Loucy (cell line): ENCODE measurements at regions not wholly inside any gene's neighbourhood (a gene's known extent, or its start where the extent isn't known, plus 50 kb on each side); places are given as distances from the start of the nearest gene placed in this dataset.

Experiments used
- H2AFZ ChIP-seq: fragments of 200-600 bp; sonication (generic); 2 replicates; pipeline ENCODE4 v1.6.0; 2016; ENCODE audit warnings: antibody characterized with exemption, mild to moderate bottlenecking, low read length, moderate library complexity
- H3F3A ChIP-seq: fragments of 200-600 bp; 2 replicates; pipeline ENCODE4 v1.6.0; 2016; ENCODE audit warnings: antibody characterized with exemption, low read depth, mild to moderate bottlenecking
- H3K27me3 ChIP-seq: fragments of 200-600 bp; sonication (generic); 2 replicates; pipeline ENCODE4 v1.6.1; 2014; ENCODE audit warnings: low read length, mild to moderate bottlenecking; ENCODE audit not compliant: insufficient read depth, poor library complexity, severe bottlenecking
- H3K36me3 ChIP-seq: fragments of 200-600 bp; sonication (generic); 2 replicates; pipeline ENCODE4 v1.6.1; 2016; ENCODE audit warnings: low read length; ENCODE audit not compliant: insufficient read depth
- H3K4me1 ChIP-seq: fragments of 200-600 bp; sonication (generic); 2 replicates; pipeline ENCODE4 v1.5.1; 2014; ENCODE audit warnings: low read length, mild to moderate bottlenecking; ENCODE audit not compliant: insufficient read depth, poor library complexity, severe bottlenecking
- H3K4me2 ChIP-seq: fragments of 200-600 bp; sonication (generic); 2 replicates; pipeline ENCODE4 v1.6.0; 2014; ENCODE audit warnings: antibody characterized with exemption, low read length, low read depth, mild to moderate bottlenecking; ENCODE audit not compliant: poor library complexity, severe bottlenecking
- H3K4me3 ChIP-seq: fragments of 200-600 bp; sonication (generic); 2 replicates; pipeline ENCODE4 v1.5.1; 2014; ENCODE audit warnings: low read length, mild to moderate bottlenecking, mixed read lengths; ENCODE audit not compliant: poor library complexity, severe bottlenecking
- H3K79me2 ChIP-seq: fragments of 200-600 bp; sonication (generic); 2 replicates; pipeline ENCODE4 v1.6.1; 2014; ENCODE audit warnings: low read length; ENCODE audit not compliant: insufficient read depth
- H3K9ac ChIP-seq: fragments of 200-600 bp; sonication (generic); 2 replicates; pipeline ENCODE4 v1.6.0; 2014; ENCODE audit warnings: mild to moderate bottlenecking, low read depth, low read length, moderate library complexity; ENCODE audit not compliant: poor library complexity, severe bottlenecking
- H3K9me2 ChIP-seq: fragments of 200-600 bp; sonication (generic); replicated peaks from 2 replicates; pipeline ENCODE4 v1.6.1; 2016; ENCODE audit warnings: low read depth, low read length, mixed read lengths
- H3K9me3 ChIP-seq: fragments of 200-600 bp; sonication (generic); 2 replicates; pipeline ENCODE4 v1.6.1; 2014; ENCODE audit warnings: mild to moderate bottlenecking, antibody characterized with exemption, low read length, low read depth; ENCODE audit not compliant: insufficient read depth
- H4K20me1 ChIP-seq: fragments of 200-600 bp; sonication (generic); 2 replicates; pipeline ENCODE4 v1.6.0; 2014; ENCODE audit warnings: antibody characterized with exemption, low read length, mild to moderate bottlenecking; ENCODE audit not compliant: insufficient read depth, poor library complexity, severe bottlenecking
- CTCF ChIP-seq: fragments of 200-600 bp; sonication (generic); conservative IDR thresholded peaks from 2 replicates; pipeline ENCODE4 v1.5.1; 2014; ENCODE audit warnings: mild to moderate bottlenecking, antibody characterized with exemption, low read length
- EZH2phosphoT487 ChIP-seq: fragments of 200-600 bp; IDR thresholded peaks from 2 replicates; pipeline ENCODE4 v1.6.1; 2018; ENCODE audit warnings: antibody characterized with exemption, mild to moderate bottlenecking, moderate library complexity, borderline replicate concordance

DNA sequence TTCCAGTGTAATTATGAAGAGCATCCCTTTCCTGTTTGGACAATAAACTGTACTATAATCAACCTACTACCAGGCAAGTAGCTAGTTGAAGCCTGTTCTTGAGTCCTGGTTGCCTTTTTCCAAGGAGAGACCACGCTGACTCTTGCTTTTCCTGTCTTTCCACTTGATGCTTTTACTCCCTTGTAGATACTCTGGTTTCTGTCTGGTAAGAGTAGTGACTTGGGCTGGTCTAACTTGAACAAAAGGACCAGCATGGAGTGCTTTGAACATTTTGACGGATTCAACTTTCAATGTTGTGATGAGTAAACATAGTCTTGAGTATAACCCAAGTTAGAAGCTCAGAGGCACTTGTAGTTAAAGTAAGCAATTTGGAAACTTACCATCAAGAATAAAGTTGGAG, 464.3 kb downstream of the GADD45G start:
- Histone ChIP-seq H3K79me2 (no peaks in the 10 kb centered on the region), H4K20me1 (no peaks in the 10 kb centered on the region), H3K4me3 (no peak overlapping the region), H3K9me3 (no peaks in the 10 kb centered on the region), H2AFZ (no peak overlapping the region), H3K9ac (no peak overlapping the region), H3K4me1 (peaks cover 12% of the 10 kb centered on the region), H3K4me2 (no peak overlapping the region), H3K36me3 (no peaks in the 10 kb centered on the region), H3K27me3 (no peaks in the 10 kb centered on the region), H3F3A (no peaks in the 10 kb centered on the region), H3K9me2 (no peaks in the 10 kb centered on the region)
- TF ChIP-seq CTCF = no peak
- TF ChIP-seq EZH2phosphoT487 = no peak

DNA sequence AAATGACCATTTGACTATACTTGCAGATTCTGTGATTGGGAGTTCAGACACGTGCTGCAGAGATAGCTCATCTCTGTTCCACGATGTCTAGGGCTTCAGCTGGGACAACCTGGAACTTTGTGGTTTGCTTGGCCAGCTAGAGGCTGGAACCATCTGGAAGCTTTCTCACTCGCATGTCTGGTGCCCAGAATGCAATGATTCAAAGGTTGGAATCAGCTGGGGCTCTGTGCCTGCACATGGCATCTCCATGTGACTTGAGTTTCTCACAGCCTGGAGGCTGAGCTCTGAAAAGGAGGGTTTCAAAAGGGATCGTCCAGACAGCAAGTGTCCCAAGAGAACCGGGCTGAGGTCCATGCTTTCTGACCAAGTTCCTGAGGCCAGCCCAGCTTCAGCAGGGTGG, 465.2 kb downstream of the GADD45G start:
- H3K79me2 ChIP-seq = no peaks in the 10 kb centered on the region
- H2AFZ ChIP-seq = no peak overlapping the region
- no peak overlapping the region for H3K4me3 ChIP-seq
- H3K36me3 ChIP-seq = no peaks in the 10 kb centered on the region
- TF ChIP-seq EZH2phosphoT487 (no peak), CTCF (no peak)
- H3K4me2 ChIP-seq = no peak overlapping the region
- H3K9me2 ChIP-seq = no peaks in the 10 kb centered on the region
- no peak overlapping the region for H3K9ac ChIP-seq
- H3K9me3 ChIP-seq = no peaks in the 10 kb centered on the region
- H3K4me1 ChIP-seq = peaks cover 12% of the 10 kb centered on the region
- H3K27me3 ChIP-seq = no peaks in the 10 kb centered on the region
- H3F3A ChIP-seq = no peaks in the 10 kb centered on the region
- H4K20me1 ChIP-seq = no peaks in the 10 kb centered on the region

DNA sequence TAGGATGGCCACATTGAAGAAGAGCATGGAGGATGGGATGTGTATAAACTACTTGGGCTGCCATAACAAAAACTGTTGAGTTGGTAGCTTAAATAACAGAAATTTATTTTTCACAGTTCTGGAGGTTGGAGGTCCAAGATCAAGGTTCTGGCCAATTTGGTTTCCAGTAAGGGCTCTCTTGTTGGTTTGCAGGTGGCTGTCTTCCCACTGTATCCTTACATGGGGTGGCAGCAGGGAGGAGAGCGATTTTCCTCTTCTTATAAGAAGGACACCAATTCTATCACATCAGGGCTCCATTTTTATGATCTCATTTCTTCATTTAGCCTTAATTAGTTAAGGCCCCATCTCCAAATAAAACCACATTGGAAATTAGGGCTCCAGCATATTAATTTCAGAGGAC, 465.7 kb downstream of the GADD45G start:
- Histone ChIP-seq H3K36me3 (no peaks in the 10 kb centered on the region), H3K27me3 (no peaks in the 10 kb centered on the region), H3K9ac (no peak overlapping the region), H3F3A (no peaks in the 10 kb centered on the region), H3K9me3 (no peaks in the 10 kb centered on the region), H3K9me2 (no peaks in the 10 kb centered on the region), H3K79me2 (no peaks in the 10 kb centered on the region), H3K4me1 (peaks cover 12% of the 10 kb centered on the region), H2AFZ (no peak overlapping the region), H4K20me1 (no peaks in the 10 kb centered on the region), H3K4me2 (no peak overlapping the region), H3K4me3 (no peak overlapping the region)
- TF ChIP-seq EZH2phosphoT487 (no peak), CTCF (no peak)
